HUES6 (cell line): ENCODE measurements at regions not wholly inside any gene's neighbourhood (a gene's known extent, or its start where the extent isn't known, plus 50 kb on each side); places are given as distances from the start of the nearest gene placed in this dataset.

Experiments
- H3K27ac ChIP-seq: 2 replicates; pipeline ENCODE4 v1.7.0; 2013; ENCODE audit warnings: low read depth, mild to moderate bottlenecking, low read length, inconsistent platforms
- H3K27me3 ChIP-seq: 2 replicates; pipeline ENCODE4 v1.6.1; 2013; ENCODE audit warnings: low read length; ENCODE audit not compliant: control insufficient read depth, insufficient read depth
- H3K36me3 ChIP-seq: 2 replicates; pipeline ENCODE4 v1.6.1; 2013; ENCODE audit warnings: low read length; ENCODE audit not compliant: control insufficient read depth, insufficient read depth
- H3K4me1 ChIP-seq: 2 replicates; pipeline ENCODE4 v1.6.1; 2013; ENCODE audit warnings: low read length; ENCODE audit not compliant: control insufficient read depth, insufficient read depth
- H3K4me3 ChIP-seq: 2 replicates; pipeline ENCODE4 v1.5.1; 2013; ENCODE audit warnings: low read depth, low read length
- H3K9ac ChIP-seq: one replicate; pipeline ENCODE4 v1.6.1; 2013; ENCODE audit warnings: mild to moderate bottlenecking, low read length
- H3K9me3 ChIP-seq: 2 replicates; pipeline ENCODE4 v1.6.1; 2013; ENCODE audit warnings: low read depth, low read length; ENCODE audit not compliant: control insufficient read depth, insufficient read depth

GRCh38 chr18:75812761-75813160 is 385.3 kb upstream of the SMIM21 start:
- no peaks in the 10 kb centered on the region for H3K36me3 ChIP-seq
- no peaks in the 10 kb centered on the region for H3K9me3 ChIP-seq
- H3K27ac ChIP-seq = no peak overlapping the region
- 0 out of 2 replicates have a peak, but pooled peaks cover 4% of the 10 kb centered on the region for H3K4me1 ChIP-seq
- no peak overlapping the region for H3K4me3 ChIP-seq
- H3K27me3 ChIP-seq = no peaks in the 10 kb centered on the region
- no peak overlapping the region for H3K9ac ChIP-seq

GRCh38 chr18:75810961-75811551 is 383.6 kb upstream of the SMIM21 start:
- no peak overlapping the region for H3K9ac ChIP-seq
- no peak overlapping the region for H3K4me3 ChIP-seq
- no peaks in the 10 kb centered on the region for H3K27me3 ChIP-seq
- H3K27ac ChIP-seq = no peak overlapping the region
- no peaks in the 10 kb centered on the region for H3K9me3 ChIP-seq
- no peaks in the 10 kb centered on the region for H3K36me3 ChIP-seq
- H3K4me1 ChIP-seq = 0 out of 2 replicates have a peak, but pooled peaks cover 4% of the 10 kb centered on the region

DNA sequence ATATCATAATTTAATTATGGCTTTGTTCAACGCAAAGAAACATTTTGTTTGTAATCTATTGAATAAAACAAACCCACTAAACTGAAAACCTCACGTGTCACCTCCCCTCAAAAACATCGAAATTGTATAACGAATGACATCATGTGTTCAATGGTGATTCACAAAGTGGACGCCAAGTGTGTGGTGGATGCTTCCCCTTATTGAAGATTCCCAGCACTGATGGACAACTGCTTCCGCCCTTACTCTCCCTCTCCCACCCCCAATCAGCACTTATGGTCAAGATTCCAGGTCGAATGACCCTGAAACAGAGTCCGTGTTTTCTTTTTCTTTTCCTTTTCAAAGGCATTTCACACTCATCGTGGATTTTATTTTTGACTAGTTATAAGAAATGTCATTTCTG is 383.0 kb upstream of the SMIM21 start:
- Histone ChIP-seq H3K27ac (no peak overlapping the region), H3K4me1 (0 out of 2 replicates have a peak, but pooled peaks cover 4% of the 10 kb centered on the region), H3K36me3 (no peaks in the 10 kb centered on the region), H3K9ac (no peak overlapping the region), H3K9me3 (no peaks in the 10 kb centered on the region), H3K4me3 (no peak overlapping the region), H3K27me3 (no peaks in the 10 kb centered on the region)

DNA sequence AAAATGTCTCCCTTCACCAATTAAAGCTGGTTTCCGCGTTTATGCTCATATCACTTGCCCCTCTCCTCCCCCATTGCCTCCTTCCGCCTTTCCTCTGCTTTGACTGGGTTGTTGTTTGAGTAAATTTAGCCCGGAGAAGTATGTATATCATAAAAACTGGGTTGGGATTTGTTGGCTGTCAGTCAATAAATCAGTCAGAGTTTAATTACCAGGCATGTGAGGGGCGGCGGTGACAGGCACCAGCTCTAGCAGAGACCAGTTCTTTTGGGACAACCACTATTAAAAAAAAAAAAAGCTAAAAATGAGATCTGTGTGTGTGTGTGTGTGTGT is 382.4 kb upstream of the SMIM21 start:
- Histone ChIP-seq H3K9me3 (no peaks in the 10 kb centered on the region), H3K36me3 (no peaks in the 10 kb centered on the region), H3K9ac (no peak overlapping the region), H3K27me3 (no peaks in the 10 kb centered on the region), H3K4me3 (no peak overlapping the region), H3K4me1 (0 out of 2 replicates have a peak, but pooled peaks cover 4% of the 10 kb centered on the region), H3K27ac (no peak overlapping the region)

DNA sequence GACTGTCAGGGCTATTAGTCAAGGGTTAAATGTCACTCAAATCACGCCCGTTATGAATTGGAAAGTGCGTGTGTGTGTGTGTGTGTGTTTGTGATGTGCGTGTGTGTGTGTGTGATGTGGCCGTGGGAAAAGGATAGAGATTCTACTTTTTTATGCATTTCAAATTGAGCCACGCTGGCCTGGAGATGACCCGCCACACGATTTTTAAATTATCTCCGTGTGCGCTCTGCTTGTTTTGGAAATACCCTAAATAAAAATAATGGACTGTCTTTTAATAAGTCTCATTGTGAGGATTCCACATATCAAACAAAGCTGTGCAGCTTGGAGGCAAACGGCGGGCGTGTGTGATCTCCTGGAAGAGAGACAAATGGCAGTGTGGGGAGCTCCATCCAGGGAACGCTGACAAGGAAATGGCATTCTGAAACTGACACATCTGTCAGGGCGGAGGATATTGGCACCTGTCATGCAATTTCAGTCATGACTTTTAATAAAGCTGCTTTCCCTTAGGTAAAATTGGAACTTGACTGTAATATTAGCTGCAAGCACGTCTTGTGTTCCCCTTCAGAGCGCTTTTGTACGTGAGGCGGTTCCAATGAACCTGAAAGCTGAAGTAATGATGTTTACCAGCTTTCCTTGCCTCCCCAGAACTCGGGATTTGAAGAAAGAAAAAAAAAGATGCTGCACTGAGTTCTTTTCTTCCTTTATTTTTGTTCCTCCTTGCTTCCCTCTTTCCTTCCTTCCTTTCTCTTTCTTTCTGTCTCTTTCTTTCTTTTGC is 381.8 kb upstream of the SMIM21 start:
- H3K9ac ChIP-seq = no peak overlapping the region
- no peak overlapping the region for H3K27ac ChIP-seq
- no peaks in the 10 kb centered on the region for H3K36me3 ChIP-seq
- no peaks in the 10 kb centered on the region for H3K27me3 ChIP-seq
- no peaks in the 10 kb centered on the region for H3K9me3 ChIP-seq
- no peak overlapping the region for H3K4me3 ChIP-seq
- H3K4me1 ChIP-seq = 0 out of 2 replicates have a peak, but pooled peaks cover 4% of the 10 kb centered on the region

GRCh38 chr18:75805265-75805664 is 377.8 kb upstream of the SMIM21 start:
- no peak overlapping the region for H3K9ac ChIP-seq
- H3K4me3 ChIP-seq = no peak overlapping the region
- H3K27ac ChIP-seq = no peak overlapping the region
- 0 out of 2 replicates have a peak, but pooled peaks cover 4% of the 10 kb centered on the region for H3K4me1 ChIP-seq
- no peaks in the 10 kb centered on the region for H3K27me3 ChIP-seq
- no peaks in the 10 kb centered on the region for H3K9me3 ChIP-seq
- H3K36me3 ChIP-seq = no peaks in the 10 kb centered on the region

DNA sequence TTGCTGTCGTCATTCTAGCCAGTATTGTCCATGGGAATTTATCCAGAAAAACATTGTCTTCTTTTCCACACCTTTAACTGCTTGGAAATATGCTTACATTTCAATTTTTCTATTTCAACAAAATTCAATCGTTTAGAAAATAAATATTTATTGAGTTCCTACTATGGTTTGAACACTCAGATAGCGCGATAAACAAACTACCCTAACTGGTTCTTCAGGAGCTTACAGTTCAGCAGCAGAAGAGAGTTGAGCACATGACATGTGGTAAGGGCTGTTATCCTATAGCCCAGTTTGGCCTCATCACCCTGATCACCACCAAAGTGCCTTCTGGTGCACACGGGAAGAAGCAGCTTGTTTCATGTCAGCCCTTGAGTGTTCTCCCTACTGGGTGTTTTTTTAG is 375.2 kb upstream of the SMIM21 start:
- no peaks in the 10 kb centered on the region for H3K27me3 ChIP-seq
- H3K9me3 ChIP-seq = no peaks in the 10 kb centered on the region
- no peak overlapping the region for H3K9ac ChIP-seq
- H3K4me1 ChIP-seq = no peaks in the 10 kb centered on the region
- H3K27ac ChIP-seq = no peak overlapping the region
- no peak overlapping the region for H3K4me3 ChIP-seq
- no peaks in the 10 kb centered on the region for H3K36me3 ChIP-seq

- no peaks in the 10 kb centered on the region for H3K36me3 ChIP-seq
- no peaks in the 10 kb centered on the region for H3K4me1 ChIP-seq
- H3K27me3 ChIP-seq = no peaks in the 10 kb centered on the region
- H3K9me3 ChIP-seq = no peaks in the 10 kb centered on the region
- H3K9ac ChIP-seq = no peak overlapping the region
- H3K27ac ChIP-seq = no peak overlapping the region
- H3K4me3 ChIP-seq = no peak overlapping the region
These were observed 373.7 kb upstream of the SMIM21 start for GRCh38 chr18:75801178-75801577.

GRCh38 chr18:75800331-75800648 is 372.8 kb upstream of the SMIM21 start:
- H3K36me3 ChIP-seq = no peaks in the 10 kb centered on the region
- H3K4me3 ChIP-seq = no peak overlapping the region
- no peaks in the 10 kb centered on the region for H3K9me3 ChIP-seq
- no peak overlapping the region for H3K27ac ChIP-seq
- no peak overlapping the region for H3K9ac ChIP-seq
- no peaks in the 10 kb centered on the region for H3K4me1 ChIP-seq
- H3K27me3 ChIP-seq = no peaks in the 10 kb centered on the region

DNA sequence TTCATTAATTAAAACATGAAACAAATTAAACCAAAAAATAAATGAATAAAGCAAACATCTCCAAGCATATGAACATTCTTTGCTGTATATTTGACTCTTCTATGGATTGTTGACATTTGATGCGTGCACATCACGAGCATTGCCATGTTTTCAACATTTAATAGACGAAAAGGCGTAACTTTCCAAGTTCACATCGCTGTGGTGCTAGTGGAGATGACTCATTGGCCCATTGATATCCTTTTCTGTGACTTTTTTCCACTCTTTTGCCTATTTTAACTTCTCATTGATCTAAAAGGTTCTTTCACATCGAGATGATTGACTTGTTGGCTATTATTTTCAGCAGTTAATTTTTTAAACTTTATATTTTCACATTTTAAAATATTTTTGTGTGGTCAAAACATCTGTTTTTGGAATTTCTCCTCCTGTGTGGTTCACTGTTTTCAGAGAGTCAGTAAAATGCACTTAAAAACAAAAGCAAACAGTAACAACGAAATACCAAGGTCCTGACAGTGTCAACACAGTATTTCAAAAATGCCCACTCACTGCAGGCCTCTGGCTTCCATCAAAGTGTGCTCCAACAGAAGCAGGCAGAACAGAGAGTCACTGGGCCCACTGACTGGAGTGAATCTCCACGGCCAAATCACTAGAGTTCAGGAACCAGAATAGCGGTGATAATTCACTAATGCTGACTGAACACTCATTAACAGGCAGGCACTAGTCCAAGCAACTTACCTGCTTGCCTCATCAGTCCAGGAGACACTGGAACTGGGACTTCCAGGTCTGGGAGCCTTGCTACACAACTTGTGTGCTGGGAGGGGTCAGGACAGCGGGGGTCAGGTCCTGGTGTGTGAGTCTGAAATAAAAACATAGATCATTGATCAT is 372.2 kb upstream of the SMIM21 start:
- Histone ChIP-seq H3K27me3 (no peaks in the 10 kb centered on the region), H3K9me3 (no peaks in the 10 kb centered on the region), H3K4me3 (no peak overlapping the region), H3K27ac (no peak overlapping the region), H3K9ac (no peak overlapping the region), H3K36me3 (no peaks in the 10 kb centered on the region), H3K4me1 (no peaks in the 10 kb centered on the region)

GRCh38 chr18:75797046-75797445 is 369.5 kb upstream of the SMIM21 start:
- Histone ChIP-seq H3K9ac (no peak overlapping the region), H3K4me3 (no peak overlapping the region), H3K27ac (no peak overlapping the region), H3K36me3 (no peaks in the 10 kb centered on the region), H3K9me3 (no peaks in the 10 kb centered on the region), H3K27me3 (no peaks in the 10 kb centered on the region), H3K4me1 (no peaks in the 10 kb centered on the region)
